GM18499 (cell line): ENCODE measurements at regions not wholly inside any gene's neighbourhood (a gene's known extent, or its start where the extent isn't known, plus 50 kb on each side); places are given as distances from the start of the nearest gene placed in this dataset.

Source experiments
- ATAC-seq: cut with Tn5 transposase; IDR thresholded peaks from one replicate; pipeline ENCODE4 v1.9.1; 2021; ENCODE audit warnings: moderate number of reproducible peaks; ENCODE audit not compliant: insufficient read depth, unreplicated experiment

DNA sequence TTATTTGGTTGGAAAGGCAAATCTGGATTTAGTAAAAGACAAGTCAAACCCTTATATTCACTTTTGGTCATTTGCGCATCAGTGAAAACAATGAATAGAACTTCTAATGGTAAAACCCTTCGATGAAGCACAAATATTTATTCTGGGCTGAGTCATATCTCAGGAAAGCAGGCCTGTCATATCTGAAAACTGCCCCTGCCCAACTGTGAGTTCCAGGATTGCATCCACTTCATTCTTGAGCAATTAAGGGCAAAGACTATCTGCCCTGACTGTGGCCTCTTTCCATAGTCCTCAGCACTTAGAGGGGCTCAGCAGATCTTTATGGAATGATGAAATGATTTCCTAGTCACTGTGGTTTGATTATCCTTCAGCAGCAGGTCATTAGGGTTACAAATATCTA, 795.2 kb upstream of the ID2 start:
- no peak for ATAC-seq

DNA sequence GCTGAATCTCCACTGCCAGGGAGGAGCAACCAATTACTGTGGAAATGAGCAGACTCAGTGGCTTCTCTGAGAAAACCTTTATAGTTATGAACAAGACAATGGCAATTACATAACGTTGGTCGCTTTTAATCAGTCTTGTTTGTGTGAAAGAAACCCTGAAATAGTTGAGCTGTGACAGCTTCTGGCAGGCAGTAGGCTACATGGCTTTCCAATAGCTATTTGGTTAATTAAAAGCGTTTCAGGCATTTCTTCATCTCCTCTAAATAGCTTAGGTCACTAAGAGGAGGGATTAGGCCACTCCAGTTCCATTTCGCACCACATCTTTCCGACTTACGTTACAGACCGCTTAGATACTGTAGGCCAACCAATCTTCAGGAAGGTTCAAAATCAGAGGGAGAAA, 794.4 kb upstream of the ID2 start:
- ATAC-seq, result no peak

- ATAC-seq, result no peak
These were observed 793.0 kb upstream of the ID2 start for GRCh38 chr2:7888876-7889275.

DNA sequence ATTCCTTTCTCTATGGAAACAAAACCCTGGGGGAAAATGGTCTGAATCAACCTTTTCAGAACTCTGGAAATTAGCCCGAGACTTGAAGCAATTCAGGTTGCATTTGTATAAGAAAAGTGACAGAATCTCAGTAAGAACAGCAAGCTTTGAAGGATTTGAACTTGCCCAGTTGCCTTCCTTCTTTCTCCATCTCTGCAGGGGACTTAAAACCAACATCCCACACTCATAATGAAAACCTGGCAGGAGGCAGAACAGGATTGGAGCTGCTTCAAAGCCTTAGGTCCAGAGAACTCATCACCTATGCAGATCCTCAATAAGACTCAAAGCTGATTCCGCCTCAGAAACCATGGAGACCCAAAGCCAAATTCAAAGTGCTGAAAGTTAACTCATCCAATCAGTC, 790.5 kb upstream of the ID2 start:
- ATAC-seq, result no peak

- ATAC-seq, result no peak
These were observed 786.6 kb upstream of the ID2 start for GRCh38 chr2:7895289-7895688.

DNA sequence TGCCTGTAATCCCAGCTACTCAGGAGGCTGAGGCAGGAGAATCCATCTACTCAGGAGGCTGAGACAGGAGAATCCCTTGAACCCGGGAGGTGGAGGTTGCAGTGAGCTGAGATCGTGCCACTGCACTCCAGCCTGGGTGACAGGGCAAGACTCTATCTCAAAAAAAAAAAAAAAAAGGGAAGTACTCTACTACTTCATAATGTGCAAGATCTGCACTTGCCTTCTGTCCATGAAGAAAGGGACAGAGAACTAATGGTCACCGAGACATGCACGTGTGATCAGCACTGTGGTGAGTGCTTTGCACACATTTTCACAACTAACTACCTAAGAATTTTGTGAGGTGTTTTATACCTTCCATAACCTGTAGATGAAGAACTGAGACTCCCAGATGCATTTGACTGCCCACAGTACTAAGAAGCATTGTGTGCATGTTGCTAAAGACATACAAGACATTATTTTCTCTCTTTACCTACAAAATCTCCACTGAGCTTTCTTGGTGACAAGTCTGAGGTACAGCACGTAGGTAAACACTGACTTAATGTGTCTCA, 784.8 kb upstream of the ID2 start:
- ATAC-seq, result no peak

DNA sequence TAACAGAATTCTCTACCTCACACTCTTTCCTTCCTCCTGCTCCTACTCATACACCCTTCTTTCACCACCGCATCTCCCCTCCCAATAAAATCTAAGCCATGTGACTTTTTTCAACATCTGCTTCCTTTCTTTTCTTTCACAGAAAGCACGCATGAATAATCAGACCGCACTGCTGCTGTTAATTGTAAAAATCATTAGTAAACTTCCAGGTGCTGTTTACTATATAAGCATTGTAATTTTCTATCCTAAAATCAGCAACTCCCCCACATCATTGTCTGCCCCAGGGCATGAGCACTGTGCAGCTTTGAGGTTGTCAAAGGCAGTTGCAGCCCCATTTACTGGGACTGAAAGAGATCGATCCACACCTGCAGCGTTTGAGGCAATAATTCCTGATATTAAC, 782.6 kb upstream of the ID2 start:
- no peak for ATAC-seq

- ATAC-seq, result no peak
These were observed 781.9 kb upstream of the ID2 start for GRCh38 chr2:7899923-7900322.

DNA sequence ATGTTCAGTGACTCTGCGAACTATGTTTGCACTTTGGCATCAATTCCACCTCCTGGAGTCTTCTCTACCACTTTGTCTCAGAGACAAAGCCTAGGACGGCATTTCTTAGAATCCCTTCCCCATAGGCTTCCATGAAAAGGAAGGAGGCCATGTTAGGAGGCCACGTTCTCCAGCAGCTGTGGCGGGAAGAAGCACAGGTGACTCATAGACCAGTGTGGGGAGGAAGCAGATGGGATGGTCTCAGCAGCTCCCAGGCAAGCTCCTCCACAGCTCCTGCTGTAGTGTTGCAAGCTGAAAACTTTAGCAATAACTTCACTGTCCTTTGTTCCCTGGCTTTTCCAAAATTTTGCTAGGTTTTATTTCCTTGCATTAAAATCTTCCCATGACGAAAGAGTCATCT, 781.3 kb upstream of the ID2 start:
- ATAC-seq, result no peak

DNA sequence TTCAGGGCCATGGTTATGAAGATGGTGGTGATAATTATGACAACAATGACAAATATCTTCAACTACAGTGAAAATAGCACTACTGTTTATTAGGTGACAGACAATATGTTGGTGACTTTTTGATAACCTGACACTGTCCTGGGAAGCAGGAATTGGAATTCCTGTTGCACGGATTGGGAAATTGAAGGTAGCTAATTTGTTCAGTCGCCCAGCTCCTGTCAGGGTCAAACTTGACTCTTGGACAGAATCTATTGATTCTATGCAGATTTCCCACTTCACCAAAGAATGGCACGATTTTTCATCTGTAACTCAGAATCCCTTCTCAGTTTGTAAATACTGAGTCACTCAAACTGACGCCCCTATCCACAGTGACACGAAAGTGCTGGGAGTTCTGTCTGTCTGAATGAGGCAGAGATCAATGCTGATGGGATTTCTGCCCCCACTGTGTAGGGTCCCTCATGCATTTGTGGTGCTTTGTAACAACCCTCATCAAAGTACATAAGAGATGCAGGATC, 779.5 kb upstream of the ID2 start:
- ATAC-seq, result no peak

- no peak for ATAC-seq
These were observed 777.5 kb upstream of the ID2 start for GRCh38 chr2:7904319-7904718.

GRCh38 chr2:7905756-7906155, 776.1 kb upstream of the ID2 start:
- no peak for ATAC-seq

- ATAC-seq, result no peak
These were observed 775.4 kb upstream of the ID2 start for GRCh38 chr2:7906431-7906830.

GRCh38 chr2:7907041-7907440, 774.8 kb upstream of the ID2 start:
- ATAC-seq, result no peak

DNA sequence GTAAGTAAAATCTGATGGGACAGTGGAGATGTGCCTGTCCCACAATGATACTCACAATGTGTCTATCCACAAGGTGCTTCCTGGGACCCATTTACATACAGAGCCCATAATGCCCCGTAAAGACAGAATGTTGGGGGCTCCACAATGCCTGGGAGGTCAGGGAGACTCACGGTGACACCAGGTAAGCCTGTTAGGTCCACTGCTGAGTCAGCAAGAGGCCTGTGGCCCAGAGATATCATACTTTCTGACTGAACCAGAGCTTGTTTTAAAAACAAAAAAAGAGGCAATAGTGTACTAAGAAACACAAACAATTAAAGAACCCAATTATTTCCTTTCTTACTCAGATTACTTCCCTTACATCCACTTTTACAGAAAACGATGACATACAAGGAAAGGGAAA, 771.1 kb upstream of the ID2 start:
- ATAC-seq, result no peak

GRCh38 chr2:7911196-7911595, 770.7 kb upstream of the ID2 start:
- no peak for ATAC-seq

GRCh38 chr2:7913974-7914373, 767.9 kb upstream of the ID2 start:
- no peak for ATAC-seq

DNA sequence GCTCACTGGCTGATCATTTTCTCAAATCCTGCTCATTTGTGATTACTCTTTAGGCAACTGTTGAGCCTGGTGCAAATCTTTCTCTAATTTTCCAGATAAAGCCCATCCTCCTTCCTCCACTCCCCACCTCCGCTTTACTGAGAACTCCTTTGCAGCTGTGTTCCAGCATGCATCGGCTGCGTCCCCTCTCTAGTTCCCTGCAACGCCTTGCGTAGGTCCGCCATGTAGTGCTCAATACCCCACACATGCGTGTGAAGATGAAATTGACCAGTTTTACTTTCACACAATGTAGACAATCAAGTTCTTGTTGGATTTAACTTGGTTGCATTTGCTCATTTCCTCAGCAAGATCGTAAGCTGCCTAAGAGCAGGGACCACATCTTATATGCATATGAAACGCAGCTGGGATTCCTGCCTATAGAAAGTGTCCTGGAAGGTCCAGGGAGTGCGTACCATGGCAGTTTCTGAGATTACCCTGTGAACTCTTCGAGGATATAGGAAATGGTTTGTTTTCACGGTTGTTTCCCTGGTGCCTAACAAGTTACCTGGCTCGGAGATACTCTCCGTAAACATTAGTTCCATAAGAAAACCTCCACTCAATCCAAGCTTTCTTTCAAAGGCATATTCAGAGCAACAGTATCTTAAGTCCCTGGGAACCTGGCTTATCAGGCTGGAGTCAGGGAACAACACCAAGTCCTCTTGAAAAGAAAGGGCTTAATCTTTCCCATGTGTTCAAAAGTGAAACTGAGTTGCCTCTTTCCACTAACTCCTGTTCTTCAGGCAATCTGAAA, 766.4 kb upstream of the ID2 start:
- no peak for ATAC-seq

DNA sequence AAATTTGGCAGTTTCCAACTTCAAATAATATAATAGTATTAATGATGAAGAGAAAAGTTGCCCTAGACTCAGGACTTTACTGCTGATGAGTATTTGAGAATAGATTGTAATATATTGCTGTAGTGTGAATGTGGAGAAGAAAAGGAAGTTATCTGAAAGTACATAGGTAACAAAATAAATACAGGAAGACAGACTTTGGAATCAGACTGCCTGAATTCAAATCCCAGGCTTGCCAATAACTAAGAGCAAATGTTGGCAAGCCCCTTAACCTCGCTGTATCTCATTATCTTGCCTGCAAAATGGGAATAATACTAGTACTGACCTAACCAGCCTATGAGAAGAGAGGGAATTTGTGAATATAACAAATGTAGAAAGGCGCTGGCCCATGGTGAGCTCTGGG, 765.2 kb upstream of the ID2 start:
- no peak for ATAC-seq

- no peak for ATAC-seq
These were observed 762.3 kb upstream of the ID2 start for GRCh38 chr2:7919510-7919909.

- no peak for ATAC-seq
These were observed 757.7 kb upstream of the ID2 start for GRCh38 chr2:7924023-7924762.
